H1 (cell line): ENCODE measurements at regions not wholly inside any gene's neighbourhood (a gene's known extent, or its start where the extent isn't known, plus 50 kb on each side); places are given as distances from the start of the nearest gene placed in this dataset.

Experiments used
- CTCF ChIA-PET: fragments of 300-600 bp; sonication (Branson Sonifier 250); formaldehyde crosslinking; loops from one replicate; lab custom pipeline; 2021; ENCODE audit not compliant: partially characterized antibody; lab: Charles Lee
- POLR2A ChIA-PET: fragments of 300-600 bp; sonication (Branson Sonifier 250); formaldehyde crosslinking; loops from one replicate; lab custom pipeline; 2021; ENCODE audit warnings: inconsistent platforms; ENCODE audit not compliant: partially characterized antibody; lab: Charles Lee
- DNase-seq, 2 experiments: peaks; one replicate each; pipeline versions ENCODE4 v3.0.0 to v3.0.0-alpha.2; 2010 to 2022; ENCODE audit warnings: low spot score in 2 of 2, low read depth in 1 of 2, mixed read lengths in 1 of 2
- FAIRE-seq: peaks from 2 replicates; lab custom pipeline; 2011; peaks lifted over from hg19 to GRCh38; lab: Jason Lieb, UNC
- H2AFZ ChIP-seq: 2 replicates; pipeline ENCODE4 v1.8.1; 2012; ENCODE audit warnings: low read length, inconsistent platforms
- H2AK5ac ChIP-seq: 2 replicates; pipeline ENCODE4 v1.6.1; 2013; ENCODE audit warnings: low read depth, low read length
- H2BK120ac ChIP-seq: replicated peaks from 2 replicates; pipeline ENCODE3; 2013; ENCODE audit warnings: low read depth, low read length, inconsistent platforms
- H2BK12ac ChIP-seq: 2 replicates; pipeline ENCODE4 v1.6.1; 2013; ENCODE audit warnings: low read depth, low read length
- H2BK15ac ChIP-seq: 2 replicates; pipeline ENCODE4 v1.6.1; 2013; ENCODE audit warnings: low read length
- H2BK20ac ChIP-seq: 2 replicates; pipeline ENCODE4 v1.6.1; 2013; ENCODE audit warnings: low read length
- H2BK5ac ChIP-seq: 2 replicates; pipeline ENCODE4 v1.6.1; 2013; ENCODE audit warnings: low read depth, low read length
- H3K14ac ChIP-seq: 2 replicates; pipeline ENCODE4 v1.6.1; 2013; ENCODE audit warnings: inconsistent platforms; ENCODE audit not compliant: insufficient read length
- H3K18ac ChIP-seq: 2 replicates; pipeline ENCODE4 v1.6.1; 2013; ENCODE audit warnings: low read length; ENCODE audit errors: extremely low read depth
- H3K23ac ChIP-seq: 2 replicates; pipeline ENCODE4 v1.6.1; 2013; ENCODE audit warnings: inconsistent platforms; ENCODE audit not compliant: insufficient read length
- H3K23me2 ChIP-seq: 2 replicates; pipeline ENCODE4 v1.6.1; 2013; ENCODE audit warnings: low read depth, low read length
- H3K27ac ChIP-seq: 2 replicates; pipeline ENCODE4 v1.6.1; 2011; ENCODE audit warnings: low read depth, low read length, inconsistent platforms
- H3K27me3 ChIP-seq, 4 experiments: replicated peaks in 1 of 4; 1 replicate in 1 of 4; 2 replicates in 3 of 4; pipeline versions ENCODE4 v1.6.1 to v1.8.1; 2011 to 2013; ENCODE audit warnings: low read length in 3 of 4, mild to moderate bottlenecking in 3 of 4, inconsistent platforms in 2 of 4, mixed read lengths in 2 of 4, moderate library complexity in 1 of 4; ENCODE audit not compliant: control insufficient read depth in 3 of 4, insufficient read depth in 3 of 4; ENCODE audit errors: extremely low read depth in 1 of 4
- H3K36me3 ChIP-seq, 4 experiments: 2 replicates each; pipeline versions ENCODE4 v1.6.1 to v1.8.1; 2011 to 2013; ENCODE audit warnings: mild to moderate bottlenecking in 4 of 4, low read length in 3 of 4, moderate library complexity in 2 of 4, control low read depth in 1 of 4, inconsistent platforms in 1 of 4; ENCODE audit not compliant: insufficient read depth in 4 of 4, control insufficient read depth in 2 of 4
- H3K4ac ChIP-seq: replicated peaks from 2 replicates; pipeline ENCODE3; 2013; ENCODE audit warnings: low read length, low read depth, mixed read lengths, inconsistent platforms; ENCODE audit not compliant: insufficient read length
- H3K4me1 ChIP-seq, 4 experiments: replicated peaks in 1 of 4; 1 replicate in 1 of 4; 2 replicates in 3 of 4; pipeline versions ENCODE4 v1.6.1 to v1.8.1; 2011 to 2013; ENCODE audit warnings: low read length in 3 of 4, inconsistent platforms in 2 of 4, mixed read lengths in 1 of 4; ENCODE audit not compliant: insufficient read depth in 4 of 4, control insufficient read depth in 3 of 4
- H3K4me2 ChIP-seq, 2 experiments: 2 replicates each; pipeline versions ENCODE4 v1.6.1 to v1.8.1; 2011 to 2013; ENCODE audit warnings: low read depth in 2 of 2, low read length in 2 of 2, control low read depth in 1 of 2, inconsistent platforms in 1 of 2, mild to moderate bottlenecking in 1 of 2; ENCODE audit not compliant: insufficient read depth in 1 of 2
- H3K4me3 ChIP-seq, 4 experiments: fragments of 200-600, 300-600 bp in 1 of 4; sonication (generic), shearing (Covaris generic), sonication (Bioruptor Twin) in 1 of 4; 2 replicates each; pipeline versions ENCODE4 v1.5.1 to v1.8.1; 2011 to 2016; ENCODE audit warnings: low read length in 4 of 4, low read depth in 3 of 4, control low read depth in 2 of 4, inconsistent platforms in 2 of 4, mild to moderate bottlenecking in 2 of 4, mixed read lengths in 1 of 4, moderate library complexity in 1 of 4; ENCODE audit not compliant: insufficient read depth in 2 of 4; ENCODE audit errors: extremely low read depth in 1 of 4
- H3K56ac ChIP-seq: replicated peaks from 2 replicates; pipeline ENCODE3; 2013; ENCODE audit warnings: low read depth, mild to moderate bottlenecking, mixed read lengths, low read length, inconsistent platforms; ENCODE audit not compliant: insufficient read length
- H3K79me1 ChIP-seq: 2 replicates; pipeline ENCODE4 v1.6.1; 2013; ENCODE audit warnings: low read depth, low read length, control low read depth
- H3K79me2 ChIP-seq, 2 experiments: 2 replicates each; pipeline versions ENCODE4 v1.6.1 to v1.8.1; 2012 to 2013; ENCODE audit warnings: low read length in 2 of 2, mild to moderate bottlenecking in 2 of 2, inconsistent platforms in 1 of 2; ENCODE audit not compliant: insufficient read depth in 2 of 2, control insufficient read depth in 1 of 2
- H3K9ac ChIP-seq, 4 experiments: replicated peaks in 1 of 4; 1 replicate in 1 of 4; 2 replicates in 3 of 4; pipeline versions ENCODE4 v1.6.1 to v1.8.1; 2011 to 2013; ENCODE audit warnings: low read depth in 3 of 4, low read length in 3 of 4, control low read depth in 2 of 4, mild to moderate bottlenecking in 2 of 4, moderate library complexity in 2 of 4, inconsistent platforms in 1 of 4; ENCODE audit errors: extremely low read depth in 1 of 4
- H3K9me3 ChIP-seq, 2 experiments: 2 replicates each; pipeline versions ENCODE4 v1.6.1 to v1.8.1; 2012 to 2013; ENCODE audit warnings: mild to moderate bottlenecking in 2 of 2, moderate library complexity in 2 of 2, control low read depth in 1 of 2, inconsistent platforms in 1 of 2, low read depth in 1 of 2, low read length in 1 of 2, mixed read lengths in 1 of 2; ENCODE audit not compliant: insufficient read depth in 2 of 2
- H4K20me1 ChIP-seq, 2 experiments: replicated peaks in 1 of 2; 2 replicates each; pipeline versions ENCODE3 to v1.8.1; 2011 to 2013; ENCODE audit warnings: inconsistent platforms in 2 of 2, low read length in 2 of 2, mild to moderate bottlenecking in 1 of 2; ENCODE audit not compliant: insufficient read depth in 2 of 2, control insufficient read depth in 1 of 2
- H4K5ac ChIP-seq: 2 replicates; pipeline ENCODE4 v1.6.1; 2013; ENCODE audit warnings: low read length, low read depth, mixed read lengths, inconsistent platforms; ENCODE audit not compliant: insufficient read length
- H4K8ac ChIP-seq: 2 replicates; pipeline ENCODE4 v1.8.0; 2013; ENCODE audit warnings: mild to moderate bottlenecking, moderate library complexity, low read length, inconsistent platforms; ENCODE audit not compliant: insufficient read depth; ENCODE audit errors: extremely low read depth
- H4K91ac ChIP-seq: replicated peaks from 2 replicates; pipeline ENCODE3; 2013; ENCODE audit warnings: low read length, mixed read lengths, inconsistent platforms; ENCODE audit not compliant: insufficient read length
- EZH2 ChIP-seq: fragments of 200-600 bp; sonication (generic); IDR thresholded peaks from 2 replicates; pipeline ENCODE4 v1.7.1; 2012; ENCODE audit warnings: low read depth, mild to moderate bottlenecking, moderate library complexity, low read length, inconsistent platforms; ENCODE audit not compliant: severe bottlenecking
- WGBS, 2 experiments: shearing (Covaris generic) in 1 of 2; methylation state at CpG; one replicate each; pipeline versions ENCODE4 v1.1.6 to v1.1.7; 2013 to 2015; ENCODE audit warnings: low lambda C conversion rate in 2 of 2, mixed read lengths in 2 of 2, inconsistent platforms in 1 of 2, low coverage in 1 of 2, missing lambda C conversion rate in 1 of 2; ENCODE audit not compliant: insufficient replicate concordance in 2 of 2, insufficient coverage in 1 of 2, insufficient read length in 1 of 2; ENCODE audit errors: extremely low coverage in 1 of 2, missing lambda C conversion rate in 1 of 2; 5-methylcytosine and 5-hydroxymethylcytosine counted together

GRCh38 chr4:43481526-43481925 lies 589.0 kb downstream of the GRXCR1 start:
- no peak overlapping the region for H2BK12ac ChIP-seq
- H4K20me1 ChIP-seq: no peaks in the 10 kb centered on the region
- H3K18ac ChIP-seq: no peak overlapping the region
- no peaks in the 10 kb centered on the region for H3K79me2 ChIP-seq
- H3K4me2 ChIP-seq: no peak overlapping the region
- no peak overlapping the region for H4K5ac ChIP-seq
- H2BK120ac ChIP-seq: no peak overlapping the region
- H3K4me3 ChIP-seq: no peak overlapping the region
- no peak overlapping the region for H2AK5ac ChIP-seq
- no peaks in the 10 kb centered on the region; the same call in 1 of the 2 replicates for H3K23me2 ChIP-seq
- no peak overlapping the region for H3K14ac ChIP-seq
- no peaks in the 10 kb centered on the region for H3K36me3 ChIP-seq
- no peak overlapping the region for H2BK15ac ChIP-seq
- 86% methylated on average over 1 of the region's 1 CpG; no CpG with 5 or more reads in 1 of the 2 experiments for WGBS, 2 experiments
- H2AFZ ChIP-seq: 0 out of 2 replicates have a peak overlapping the region, but pooled peaks have one; percentile 16
- no peak for FAIRE-seq
- no peak overlapping the region for H3K9ac ChIP-seq
- ChIA-PET CTCF (no interaction called here), POLR2A (no interaction called here)
- H3K27ac ChIP-seq: no peak overlapping the region
- no peak overlapping the region for H2BK20ac ChIP-seq
- no peaks in the 10 kb centered on the region for H3K79me1 ChIP-seq
- H4K8ac ChIP-seq: no peak overlapping the region
- no peak overlapping the region for H3K4ac ChIP-seq
- DNase-seq: no peak
- H4K91ac ChIP-seq: no peak overlapping the region
- H3K27me3 ChIP-seq: no peaks in the 10 kb centered on the region; a peak in 1 of 7 replicates
- H3K56ac ChIP-seq: no peak overlapping the region
- H3K9me3 ChIP-seq: no peaks in the 10 kb centered on the region
- no peaks in the 10 kb centered on the region for H3K4me1 ChIP-seq
- no peak overlapping the region for H3K23ac ChIP-seq
- no peak overlapping the region for H2BK5ac ChIP-seq
- no peak for TF ChIP-seq EZH2
